GM13977 (cell line): ENCODE measurements at regions not wholly inside any gene's neighbourhood (a gene's known extent, or its start where the extent isn't known, plus 50 kb on each side); places are given as distances from the start of the nearest gene placed in this dataset.
A peak's percentile ranks its signal among the peaks of the same experiment; 100 is the strongest.
"Not testable (repeated sequence)": the region's sequence is repeated elsewhere in the genome, so short reads cannot be mapped to it uniquely, and the experiment has no call there.

Experiments
- DNase-seq: peaks from one replicate; pipeline ENCODE4 v3.0.0; 2012; ENCODE audit warnings: low spot score
- in situ Hi-C: fragments of 300-500 bp; cut with MboI; formaldehyde crosslinking; loops from one replicate; pipeline ENCODE4 v1.12.0; 2022; ENCODE audit warnings: low sequenced_read_pairs, low pct_unique_long_range_greater_than_20kb, mixed read lengths, inconsistent platforms; ENCODE audit not compliant: unreplicated experiment
- TF ChIP-seq, protein P1 (sequence below): IDR thresholded peaks from 2 replicates; pipeline ENCODE4 v1.5.1; 2012; ENCODE audit warnings: mild to moderate bottlenecking, control low read depth; ENCODE audit not compliant: insufficient read depth; ENCODE audit errors: extremely low read depth, missing control alignments

DNA sequence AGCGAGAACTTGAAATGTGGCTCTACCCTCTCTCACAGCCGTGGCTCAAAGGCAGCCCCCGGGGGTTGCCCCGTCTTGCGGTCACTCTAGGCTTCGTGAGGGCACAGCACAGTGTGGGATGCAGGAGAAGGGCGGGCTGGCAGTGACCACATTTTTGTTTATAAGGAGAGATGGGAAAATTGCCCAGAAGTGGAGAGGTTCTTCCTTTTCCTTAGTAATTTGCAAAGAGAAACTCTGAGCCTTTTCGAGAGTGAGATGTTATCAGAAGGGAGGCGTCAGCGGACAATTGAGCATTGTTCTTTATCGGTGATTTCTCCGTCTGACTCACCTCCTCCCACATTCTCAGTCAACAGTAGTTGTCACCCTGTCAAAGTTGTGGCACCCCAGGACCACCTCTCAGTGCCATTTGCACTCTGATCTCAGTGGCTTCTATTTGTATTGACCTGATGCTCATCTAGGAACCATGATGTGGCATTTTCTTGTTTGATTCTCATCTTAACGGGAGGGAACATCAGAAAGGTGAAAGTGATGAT is 89.6 kb downstream of the ACAA2 start:
- TF ChIP-seq, protein P1, sequence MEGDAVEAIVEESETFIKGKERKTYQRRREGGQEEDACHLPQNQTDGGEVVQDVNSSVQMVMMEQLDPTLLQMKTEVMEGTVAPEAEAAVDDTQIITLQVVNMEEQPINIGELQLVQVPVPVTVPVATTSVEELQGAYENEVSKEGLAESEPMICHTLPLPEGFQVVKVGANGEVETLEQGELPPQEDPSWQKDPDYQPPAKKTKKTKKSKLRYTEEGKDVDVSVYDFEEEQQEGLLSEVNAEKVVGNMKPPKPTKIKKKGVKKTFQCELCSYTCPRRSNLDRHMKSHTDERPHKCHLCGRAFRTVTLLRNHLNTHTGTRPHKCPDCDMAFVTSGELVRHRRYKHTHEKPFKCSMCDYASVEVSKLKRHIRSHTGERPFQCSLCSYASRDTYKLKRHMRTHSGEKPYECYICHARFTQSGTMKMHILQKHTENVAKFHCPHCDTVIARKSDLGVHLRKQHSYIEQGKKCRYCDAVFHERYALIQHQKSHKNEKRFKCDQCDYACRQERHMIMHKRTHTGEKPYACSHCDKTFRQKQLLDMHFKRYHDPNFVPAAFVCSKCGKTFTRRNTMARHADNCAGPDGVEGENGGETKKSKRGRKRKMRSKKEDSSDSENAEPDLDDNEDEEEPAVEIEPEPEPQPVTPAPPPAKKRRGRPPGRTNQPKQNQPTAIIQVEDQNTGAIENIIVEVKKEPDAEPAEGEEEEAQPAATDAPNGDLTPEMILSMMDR: no peak
- in situ Hi-C loops: no loop called here
- peak; percentile 62 for DNase-seq

DNA sequence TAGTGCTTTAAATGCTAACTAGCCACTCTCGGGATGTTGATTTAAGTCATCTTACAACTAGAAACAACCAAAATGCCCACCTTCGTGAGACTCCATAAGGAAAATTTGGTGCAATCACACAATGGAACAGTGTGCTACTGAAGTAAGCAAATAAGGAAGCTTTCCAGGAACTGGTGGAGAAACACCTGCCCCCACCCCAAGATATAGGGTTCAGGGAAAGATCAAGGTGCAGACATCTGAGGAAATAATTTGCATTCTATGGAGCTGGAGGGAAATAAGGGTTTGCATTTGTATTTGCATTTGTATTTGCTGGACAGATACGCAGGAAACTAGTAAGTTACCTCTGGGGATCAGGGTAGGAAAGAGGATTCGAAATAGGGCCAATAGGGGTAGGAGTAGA is 90.9 kb downstream of the ACAA2 start:
- TF ChIP-seq, protein P1: no peak
- in situ Hi-C loops: no loop called here
- no peak for DNase-seq

DNA sequence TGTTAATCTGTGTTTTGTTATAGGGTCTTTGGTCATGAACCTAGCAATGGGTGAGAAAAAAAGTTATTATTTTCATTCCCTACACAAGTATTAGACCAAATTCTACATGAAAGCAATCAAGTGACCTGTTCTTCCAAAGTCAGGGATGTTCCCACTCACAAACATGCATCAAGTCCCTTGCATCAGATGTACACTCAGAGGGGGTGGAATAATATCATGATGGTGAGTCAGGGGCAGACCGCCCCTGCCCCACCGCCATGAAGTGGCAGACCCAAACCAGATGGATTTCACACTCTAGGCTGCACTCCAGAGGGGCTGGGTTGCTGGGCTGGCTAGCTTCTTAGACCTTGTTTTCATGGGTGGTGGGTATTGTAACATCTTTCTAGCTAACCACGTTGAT is 91.4 kb downstream of the ACAA2 start:
- TF ChIP-seq, protein P1: no peak
- DNase-seq: no peak
- in situ Hi-C loops: no loop called here

DNA sequence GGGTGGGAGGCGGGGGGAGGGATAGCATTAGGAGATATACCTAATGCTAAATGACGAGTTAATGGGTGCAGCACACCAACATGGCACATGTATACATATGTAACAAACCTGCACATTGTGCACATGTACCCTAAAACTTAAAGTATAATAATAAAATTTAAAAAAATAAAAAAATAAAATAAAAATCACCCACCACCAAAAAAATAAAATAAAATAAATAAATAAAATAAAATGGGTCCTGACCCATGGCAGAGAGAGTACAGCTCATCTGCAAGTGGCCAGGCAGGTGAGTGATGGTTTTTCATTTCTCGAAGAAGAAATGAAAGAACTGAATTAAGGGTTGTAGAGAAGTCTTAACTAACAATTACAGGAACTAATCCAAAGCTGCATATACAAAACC is 92.4 kb downstream of the ACAA2 start:
- DNase-seq, in situ Hi-C loops: not testable (repeated sequence)

DNA sequence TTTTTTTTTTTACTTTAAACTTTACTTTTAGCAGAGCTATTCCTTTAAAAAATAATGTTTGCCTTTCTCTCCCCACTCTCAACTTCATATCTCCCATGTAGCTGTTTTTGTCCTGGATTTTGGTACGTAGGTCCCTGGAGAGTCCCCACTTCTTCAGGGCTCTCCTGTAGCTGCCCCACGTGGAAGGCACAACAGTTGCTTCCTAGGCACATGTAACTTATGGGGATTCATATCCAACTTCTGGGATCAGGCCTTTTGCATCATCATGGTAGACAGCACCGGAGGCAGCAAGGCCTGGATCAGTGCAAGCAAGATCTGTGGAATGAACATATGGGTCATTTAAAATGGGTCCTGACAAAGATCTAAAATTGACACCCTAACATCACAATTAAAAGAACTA is 95.7 kb downstream of the ACAA2 start:
- no peak for DNase-seq
- TF ChIP-seq, protein P1: no peak
- in situ Hi-C loops: no loop called here

DNA sequence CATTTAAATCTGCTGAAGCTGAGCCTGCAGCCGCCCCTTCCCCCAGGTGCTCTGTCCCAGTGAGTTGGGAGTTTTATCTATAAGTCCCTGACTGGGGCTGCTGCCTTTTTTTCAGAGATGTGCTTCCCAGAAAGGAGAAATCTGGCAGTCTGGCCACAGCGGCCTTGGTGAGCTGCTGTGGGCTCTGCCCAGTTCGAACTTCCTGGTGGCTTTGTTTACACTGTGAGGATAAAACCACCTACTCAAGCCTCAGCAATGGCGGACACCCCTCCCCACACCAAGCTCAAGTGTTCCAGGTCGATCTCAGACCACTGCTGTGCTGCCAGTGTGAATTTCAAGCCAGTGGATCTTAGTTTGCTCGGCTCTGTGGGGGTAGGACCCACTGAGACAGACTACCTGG is 97.3 kb downstream of the ACAA2 start:
- in situ Hi-C loops: no loop called here
- TF ChIP-seq, protein P1: no peak
- DNase-seq: no peak

DNA sequence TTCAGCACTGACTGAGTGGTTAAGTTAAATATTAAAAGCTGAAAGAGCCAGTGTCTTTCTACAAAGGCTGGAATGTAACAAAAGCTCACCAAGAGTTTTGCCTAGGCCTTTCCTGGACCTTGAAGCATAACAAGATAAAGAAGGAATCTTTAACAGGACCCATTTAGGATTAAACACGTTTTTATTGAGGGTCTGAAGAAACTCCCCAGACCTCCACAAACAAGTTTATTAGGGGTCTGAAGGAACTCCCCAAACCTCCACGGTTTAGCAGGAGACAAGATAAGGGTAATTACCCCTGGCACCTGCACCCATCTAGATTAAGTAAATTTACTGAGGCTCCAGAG is 104.0 kb downstream of the ACAA2 start:
- DNase-seq: no peak
- in situ Hi-C loops: no loop called here
- TF ChIP-seq, protein P1: no peak
